B cell (primary cell): ENCODE measurements at regions not wholly inside any gene's neighbourhood (a gene's known extent, or its start where the extent isn't known, plus 50 kb on each side); places are given as distances from the start of the nearest gene placed in this dataset.
"Not testable (repeated sequence)": the region's sequence is repeated elsewhere in the genome, so short reads cannot be mapped to it uniquely, and the experiment has no call there.

Experiments
- CTCF ChIP-seq: fragments of 200-600 bp; IDR thresholded peaks from one replicate; pipeline ENCODE4 v1.8.0; 2022; ENCODE audit warnings: antibody characterized with exemption, mild to moderate bottlenecking
- EZH2 ChIP-seq: IDR thresholded peaks from 2 replicates; pipeline ENCODE4 v1.6.1; 2012; ENCODE audit warnings: borderline replicate concordance, low read depth, mild to moderate bottlenecking, moderate library complexity, low read length; ENCODE audit not compliant: insufficient read depth, poor library complexity, severe bottlenecking

DNA sequence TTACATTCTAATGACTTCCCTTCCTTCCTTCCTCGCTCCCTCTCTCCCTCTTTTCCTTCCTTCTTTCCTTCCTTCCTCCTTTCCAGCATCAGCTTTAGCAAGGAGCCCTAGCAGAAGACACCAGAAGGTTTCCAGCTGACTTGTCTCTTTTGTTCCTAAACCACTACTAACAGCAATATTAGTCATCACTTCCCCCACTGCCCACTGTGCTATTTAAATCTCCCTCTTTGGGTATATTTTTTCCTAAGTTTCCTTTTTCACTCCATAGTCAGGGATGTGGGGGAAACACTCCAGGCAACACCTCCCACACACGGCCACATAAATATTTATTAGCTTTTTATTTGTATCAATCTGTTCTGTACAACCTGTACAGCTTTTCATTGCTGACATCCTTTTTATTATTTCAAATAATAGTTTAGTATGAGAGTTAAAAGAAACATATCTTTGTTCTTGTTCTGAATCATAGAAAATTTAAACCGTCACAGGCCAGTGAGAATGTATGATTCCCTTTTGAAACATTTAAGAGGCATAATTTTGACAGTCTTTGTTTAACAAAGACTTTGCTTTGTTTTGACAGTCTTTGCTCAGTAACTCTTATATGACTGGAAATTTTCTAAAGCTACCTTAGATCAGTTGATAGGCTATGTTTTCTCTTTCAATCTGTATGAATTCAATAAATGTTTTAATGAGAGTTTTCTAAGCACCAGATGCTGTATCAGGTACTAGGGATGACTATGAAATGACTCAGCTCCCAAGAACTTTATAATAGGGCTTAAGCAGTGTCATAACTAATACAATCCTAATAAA is 167.9 kb downstream of the POTEB3 start:
- not testable (repeated sequence) for TF ChIP-seq CTCF, EZH2
